Hematopoietic multipotent progenitor cell treated with erythropoietin and hydrocortisone succinate and interleukin-3 and kit ligand, for 15 days (in vitro differentiated cells): ENCODE measurements at regions not wholly inside any gene's neighbourhood (a gene's known extent, or its start where the extent isn't known, plus 50 kb on each side); places are given as distances from the start of the nearest gene placed in this dataset.

Experiments
- DNase-seq: peaks from one replicate; pipeline ENCODE4 v3.0.0-alpha.2; 2015; ENCODE audit warnings: low spot score

GRCh38 chr11:115721296-115721995 lies 217.2 kb upstream of the CADM1 start:
- no peak for DNase-seq

- DNase-seq: no peak
These were observed 216.5 kb upstream of the CADM1 start for GRCh38 chr11:115720602-115721245.

GRCh38 chr11:115718945-115719344 lies 214.7 kb upstream of the CADM1 start:
- no peak for DNase-seq

- DNase-seq: no peak
These were observed 213.9 kb upstream of the CADM1 start for GRCh38 chr11:115718106-115718505.

GRCh38 chr11:115716601-115717529 lies 212.7 kb upstream of the CADM1 start:
- no peak for DNase-seq

GRCh38 chr11:115716080-115716479 lies 211.9 kb upstream of the CADM1 start:
- DNase-seq: no peak

- no peak for DNase-seq
These were observed 211.1 kb upstream of the CADM1 start for GRCh38 chr11:115715251-115715770.

GRCh38 chr11:115712296-115712695 lies 208.1 kb upstream of the CADM1 start:
- DNase-seq: no peak

GRCh38 chr11:115710980-115711379 lies 206.8 kb upstream of the CADM1 start:
- DNase-seq: no peak

GRCh38 chr11:115710426-115710825 lies 206.2 kb upstream of the CADM1 start:
- DNase-seq: no peak

GRCh38 chr11:115709297-115709696 lies 205.1 kb upstream of the CADM1 start:
- no peak for DNase-seq

- DNase-seq: no peak
These were observed 203.1 kb upstream of the CADM1 start for GRCh38 chr11:115707180-115707905.

GRCh38 chr11:115706626-115707135 lies 202.5 kb upstream of the CADM1 start:
- DNase-seq: no peak

GRCh38 chr11:115705200-115705599 lies 201.0 kb upstream of the CADM1 start:
- no peak for DNase-seq

GRCh38 chr11:115700981-115701875 lies 197.0 kb upstream of the CADM1 start:
- DNase-seq: no peak

- no peak for DNase-seq
These were observed 196.3 kb upstream of the CADM1 start for GRCh38 chr11:115700496-115700895.

- DNase-seq: no peak
These were observed 195.5 kb upstream of the CADM1 start for GRCh38 chr11:115699733-115700132.

GRCh38 chr11:115699326-115699725 lies 195.1 kb upstream of the CADM1 start:
- DNase-seq: no peak

- DNase-seq: no peak
These were observed 194.0 kb upstream of the CADM1 start for GRCh38 chr11:115698243-115698642.

GRCh38 chr11:115696563-115696962 lies 192.3 kb upstream of the CADM1 start:
- no peak for DNase-seq
